Astrocyte of the cerebellum (primary cell): ENCODE measurements at regions not wholly inside any gene's neighbourhood (a gene's known extent, or its start where the extent isn't known, plus 50 kb on each side); places are given as distances from the start of the nearest gene placed in this dataset.
A peak's percentile ranks its signal among the peaks of the same experiment; 100 is the strongest.

Experiments used
- DNase-seq: peaks from one replicate; pipeline ENCODE4 v3.0.0-alpha.2; 2011; ENCODE audit warnings: low read depth
- H3K4me3 ChIP-seq: 2 replicates; pipeline ENCODE4 v1.5.1; 2011; ENCODE audit warnings: mild to moderate bottlenecking, low read depth, low read length, moderate library complexity
- CTCF ChIP-seq: IDR thresholded peaks from 2 replicates; pipeline ENCODE4 v1.5.1; 2012; ENCODE audit warnings: low read length, low read depth, moderate library complexity, mild to moderate bottlenecking; ENCODE audit errors: missing control alignments
- in situ Hi-C: cut with HindIII; loops from 2 replicates; pipeline ENCODE4 v1.10.0; 2017; ENCODE audit warnings: low sequenced_read_pairs

GRCh38 chr10:91345716-91346115 lies 64.4 kb upstream of the HECTD2 start:
- H3K4me3 ChIP-seq, result no peak overlapping the region
- in situ Hi-C loops, result no loop called here
- DNase-seq, result no peak
- TF ChIP-seq CTCF, result no peak

GRCh38 chr10:91347529-91347928 lies 62.6 kb upstream of the HECTD2 start:
- in situ Hi-C loops, result no loop called here
- DNase-seq, result no peak
- H3K4me3 ChIP-seq, result no peak overlapping the region
- TF ChIP-seq CTCF, result no peak

GRCh38 chr10:91349381-91349780 lies 60.8 kb upstream of the HECTD2 start:
- H3K4me3 ChIP-seq, result no peak overlapping the region
- no peak for TF ChIP-seq CTCF
- peak; percentile 89 for DNase-seq
- in situ Hi-C loops, result no loop called here

- no peak for TF ChIP-seq CTCF
- no peak overlapping the region for H3K4me3 ChIP-seq
- DNase-seq, result no peak
- in situ Hi-C loops, result no loop called here
Observed at GRCh38 chr10:91350651-91351081, 59.5 kb upstream of the HECTD2 start.

GRCh38 chr10:91352760-91353159 lies 57.4 kb upstream of the HECTD2 start:
- no peak overlapping the region for H3K4me3 ChIP-seq
- no peak for TF ChIP-seq CTCF
- no peak for DNase-seq
- in situ Hi-C loops, result no loop called here

GRCh38 chr10:91354166-91355075 lies 55.7 kb upstream of the HECTD2 start:
- in situ Hi-C loops, result no loop called here
- DNase-seq, result no peak
- H3K4me3 ChIP-seq, result no peak overlapping the region
- no peak for TF ChIP-seq CTCF
